Endothelial cell of umbilical vein (primary cell): ENCODE measurements at regions not wholly inside any gene's neighbourhood (a gene's known extent, or its start where the extent isn't known, plus 50 kb on each side); places are given as distances from the start of the nearest gene placed in this dataset.

Experiments used
- EZH2 ChIP-seq: IDR thresholded peaks from 2 replicates; pipeline ENCODE4 v1.6.1; 2012; ENCODE audit warnings: borderline replicate concordance, low read depth, mild to moderate bottlenecking, moderate library complexity, low read length, inconsistent platforms; ENCODE audit not compliant: severe bottlenecking
- FOS ChIP-seq: IDR thresholded peaks from 2 replicates; pipeline ENCODE4 v1.6.1; 2011; ENCODE audit warnings: mild to moderate bottlenecking, low read length, moderate library complexity, borderline replicate concordance; ENCODE audit not compliant: insufficient read depth
- JUN ChIP-seq: IDR thresholded peaks from 2 replicates; pipeline ENCODE4 v1.6.1; 2011; ENCODE audit warnings: borderline replicate concordance, low read depth; ENCODE audit not compliant: insufficient read length, insufficient read depth
- MYC ChIP-seq: IDR thresholded peaks from one replicate; pipeline ENCODE4 v1.6.1; 2011; ENCODE audit warnings: mild to moderate bottlenecking, low read depth, low read length
- POLR2A ChIP-seq: IDR thresholded peaks from 2 replicates; pipeline ENCODE4 v1.6.1; 2012; ENCODE audit warnings: low read depth, mild to moderate bottlenecking, control low read depth, low read length
- POLR2AphosphoS5 ChIP-seq: IDR thresholded peaks from 2 replicates; pipeline ENCODE4 v1.6.1; 2012; ENCODE audit warnings: low read depth, mild to moderate bottlenecking, control low read depth, low read length, moderate library complexity; ENCODE audit not compliant: insufficient read depth
- TF ChIP-seq, protein P1 (sequence below): IDR thresholded peaks from 2 replicates; pipeline ENCODE4 v1.6.1; 2011; ENCODE audit not compliant: insufficient read depth, insufficient read length
- TF ChIP-seq, protein P2 (sequence below), 2 donors: IDR thresholded peaks; 1 replicate in 1 of 2; 2 replicates in 1 of 2; pipeline ENCODE4 v1.5.1; 2011; ENCODE audit warnings: low read length in 2 of 2, mild to moderate bottlenecking in 2 of 2, moderate library complexity in 2 of 2, control low read depth in 1 of 2, inconsistent platforms in 1 of 2, low read depth in 1 of 2; ENCODE audit not compliant: insufficient read depth in 1 of 2; ENCODE audit errors: extremely low read depth in 1 of 2

- TF ChIP-seq, protein P1, sequence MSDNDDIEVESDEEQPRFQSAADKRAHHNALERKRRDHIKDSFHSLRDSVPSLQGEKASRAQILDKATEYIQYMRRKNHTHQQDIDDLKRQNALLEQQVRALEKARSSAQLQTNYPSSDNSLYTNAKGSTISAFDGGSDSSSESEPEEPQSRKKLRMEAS: no peak
- TF ChIP-seq POLR2A: no peak
- TF ChIP-seq, protein P2, sequence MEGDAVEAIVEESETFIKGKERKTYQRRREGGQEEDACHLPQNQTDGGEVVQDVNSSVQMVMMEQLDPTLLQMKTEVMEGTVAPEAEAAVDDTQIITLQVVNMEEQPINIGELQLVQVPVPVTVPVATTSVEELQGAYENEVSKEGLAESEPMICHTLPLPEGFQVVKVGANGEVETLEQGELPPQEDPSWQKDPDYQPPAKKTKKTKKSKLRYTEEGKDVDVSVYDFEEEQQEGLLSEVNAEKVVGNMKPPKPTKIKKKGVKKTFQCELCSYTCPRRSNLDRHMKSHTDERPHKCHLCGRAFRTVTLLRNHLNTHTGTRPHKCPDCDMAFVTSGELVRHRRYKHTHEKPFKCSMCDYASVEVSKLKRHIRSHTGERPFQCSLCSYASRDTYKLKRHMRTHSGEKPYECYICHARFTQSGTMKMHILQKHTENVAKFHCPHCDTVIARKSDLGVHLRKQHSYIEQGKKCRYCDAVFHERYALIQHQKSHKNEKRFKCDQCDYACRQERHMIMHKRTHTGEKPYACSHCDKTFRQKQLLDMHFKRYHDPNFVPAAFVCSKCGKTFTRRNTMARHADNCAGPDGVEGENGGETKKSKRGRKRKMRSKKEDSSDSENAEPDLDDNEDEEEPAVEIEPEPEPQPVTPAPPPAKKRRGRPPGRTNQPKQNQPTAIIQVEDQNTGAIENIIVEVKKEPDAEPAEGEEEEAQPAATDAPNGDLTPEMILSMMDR (IDR thresholded peaks at IDR 0.05; ENCODE audit: extremely low read depth in 1 of 2, insufficient read depth in 1 of 2, low read depth in 1 of 2, low read length in 2 of 2): no peak
- no peak for TF ChIP-seq MYC
- TF ChIP-seq EZH2: no peak
- no peak for TF ChIP-seq POLR2AphosphoS5
- no peak for TF ChIP-seq JUN
- no peak for TF ChIP-seq FOS
These were observed 298.3 kb upstream of the RBMS1 start for GRCh38 chr2:160791884-160792283.
